ENCODE measurements at regions not wholly inside any gene's neighbourhood (a gene's known extent, or its start where the extent isn't known, plus 50 kb on each side); places are given as distances from the start of the nearest gene placed in this dataset.
A peak's percentile ranks its signal among the peaks of the same experiment; 100 is the strongest.
"Not testable (repeated sequence)": the region's sequence is repeated elsewhere in the genome, so short reads cannot be mapped to it uniquely, and the experiment has no call there.

DNA sequence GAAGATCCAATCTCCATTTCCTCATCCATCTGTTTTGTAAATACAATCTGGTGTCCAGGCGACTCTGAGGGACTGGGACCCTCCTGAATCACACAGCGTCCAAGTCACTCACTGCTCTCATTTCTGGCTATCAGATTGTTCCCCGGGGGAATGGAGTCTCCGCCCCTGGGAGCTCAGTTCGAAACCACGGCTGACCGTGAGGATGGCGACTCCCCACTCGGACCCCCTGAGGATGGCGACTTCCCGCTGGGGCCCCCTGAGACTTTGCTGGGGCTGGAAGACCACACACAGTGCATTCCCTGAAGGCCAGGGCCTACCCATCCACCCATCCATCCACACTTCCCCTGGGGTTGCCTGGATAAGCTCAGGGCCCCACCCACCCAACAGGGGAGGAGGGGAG lies 360.5 kb downstream of the BCL2L11 start:
- H3K9me3 ChIP-seq (ENCODE audit: low read length); DNase-seq; H3K27ac ChIP-seq (ENCODE audit: low read depth, low read length); H3K4me3 ChIP-seq (ENCODE audit: low read length); H3K27ac Mint-ChIP-seq; H3K36me3 Mint-ChIP-seq; H3K4me1 ChIP-seq (ENCODE audit: insufficient read depth, low read length); H3K9me3 Mint-ChIP-seq; POLR2A ChIA-PET; H3K36me3 ChIP-seq (ENCODE audit: insufficient read depth, low read length); H3K27me3 Mint-ChIP-seq; CTCF ChIA-PET; H3K4me3 Mint-ChIP-seq; H3K27me3 ChIP-seq (ENCODE audit: insufficient read depth, low read length, poor library complexity, severe bottlenecking): not testable (repeated sequence)
- H3K4me1 Mint-ChIP-seq = peaks cover 9 to 14% (median 12%) of the 10 kb centered on the region in 3 donors

DNA sequence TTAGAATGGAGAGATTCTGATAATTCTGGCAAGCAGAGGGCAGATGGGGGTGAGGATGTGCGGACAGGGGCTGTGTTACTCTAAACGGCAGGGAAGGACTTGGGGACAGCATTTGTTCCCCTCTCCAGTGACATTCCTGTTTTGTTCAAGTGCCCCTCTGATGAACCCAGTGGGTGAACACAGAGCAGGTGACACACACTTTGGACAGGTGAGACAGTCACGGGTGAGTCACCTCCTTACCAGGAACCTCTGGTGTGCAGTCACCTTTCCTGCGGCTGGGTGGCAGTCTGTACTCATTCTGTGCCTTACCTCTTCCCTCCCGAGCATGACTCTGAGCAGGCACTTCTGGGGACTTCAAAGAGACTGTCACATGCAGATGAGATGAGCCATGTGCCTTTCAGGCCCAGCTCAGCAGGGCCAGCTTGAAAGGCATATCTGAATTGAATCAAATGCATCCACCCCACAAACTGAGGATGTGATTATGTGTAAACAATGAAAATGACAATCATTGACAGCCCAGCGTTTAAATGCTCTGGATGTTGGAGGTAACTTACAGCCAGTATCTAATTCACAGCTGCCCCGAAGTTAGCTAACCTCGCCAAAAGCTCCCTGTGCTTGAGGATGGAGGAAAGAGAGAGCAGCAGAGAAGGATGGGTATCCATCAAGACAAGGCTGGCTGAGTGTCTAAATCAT lies 362.4 kb downstream of the BCL2L11 start:
- POLR2A ChIA-PET; CTCF ChIA-PET; H3K4me3 Mint-ChIP-seq; H3K4me1 ChIP-seq (ENCODE audit: insufficient read depth, low read length); H3K9me3 ChIP-seq (ENCODE audit: low read length); DNase-seq; H3K4me3 ChIP-seq (ENCODE audit: low read length); H3K36me3 Mint-ChIP-seq; H3K36me3 ChIP-seq (ENCODE audit: insufficient read depth, low read length); H3K9me3 Mint-ChIP-seq; H3K27me3 ChIP-seq (ENCODE audit: insufficient read depth, low read length, poor library complexity, severe bottlenecking); H3K27ac ChIP-seq (ENCODE audit: low read depth, low read length); H3K27me3 Mint-ChIP-seq: not testable (repeated sequence)
- H3K27ac Mint-ChIP-seq = peak overlapping the region in 2 of 8 donors; percentile 55 to 74
- peaks cover 9 to 14% (median 12%) of the 10 kb centered on the region in 3 donors for H3K4me1 Mint-ChIP-seq

DNA sequence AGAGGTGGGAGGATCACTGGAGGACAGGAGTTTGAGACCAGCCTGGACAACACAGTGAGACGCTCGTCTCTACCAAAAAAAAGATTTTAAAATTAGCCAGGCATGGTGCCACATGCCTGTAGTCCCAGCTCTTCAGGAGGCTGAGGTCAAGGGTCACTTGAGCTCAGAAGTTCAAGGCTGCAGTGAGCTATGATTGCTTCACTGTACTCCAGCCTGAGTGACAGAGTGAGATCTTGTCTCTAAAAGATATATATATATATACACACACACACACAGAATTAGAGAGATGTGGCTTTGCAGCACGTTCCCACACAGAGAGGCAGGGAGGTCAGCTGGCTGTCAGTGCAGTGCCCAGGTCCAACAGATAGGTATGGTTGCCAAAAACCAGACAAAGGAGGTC lies 363.4 kb downstream of the BCL2L11 start:
- CTCF ChIA-PET; H3K4me3 ChIP-seq (ENCODE audit: low read length); H3K9me3 ChIP-seq (ENCODE audit: low read length); H3K36me3 Mint-ChIP-seq; H3K4me1 ChIP-seq (ENCODE audit: insufficient read depth, low read length); H3K27me3 Mint-ChIP-seq; H3K4me3 Mint-ChIP-seq; POLR2A ChIA-PET; DNase-seq; H3K27ac ChIP-seq (ENCODE audit: low read depth, low read length); H3K9me3 Mint-ChIP-seq; H3K27ac Mint-ChIP-seq; H3K27me3 ChIP-seq (ENCODE audit: insufficient read depth, low read length, poor library complexity, severe bottlenecking); H3K36me3 ChIP-seq (ENCODE audit: insufficient read depth, low read length): not testable (repeated sequence)
- H3K4me1 Mint-ChIP-seq = peaks cover 9 to 14% (median 12%) of the 10 kb centered on the region in 3 donors

DNA sequence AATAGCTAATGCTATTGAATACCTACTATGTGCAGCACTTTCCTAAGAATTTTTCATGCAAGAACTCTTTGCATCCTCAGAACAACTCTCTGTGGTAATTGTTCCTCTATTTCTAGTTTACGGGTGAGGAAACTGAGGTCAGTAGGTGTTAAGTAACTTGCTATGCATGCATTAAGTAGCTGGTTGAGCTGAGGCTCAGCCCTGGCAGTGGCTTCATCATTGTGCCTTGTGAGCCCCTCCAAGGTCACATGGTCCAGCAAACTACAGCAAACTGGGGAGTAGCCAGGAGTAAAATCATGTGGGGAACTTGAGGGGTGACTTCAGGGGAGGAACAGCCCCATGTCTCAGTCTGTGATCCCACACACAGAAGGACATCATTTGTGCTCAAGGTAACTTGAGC lies 365.2 kb downstream of the BCL2L11 start:
- H3K9me3 ChIP-seq (ENCODE audit: low read length); H3K27me3 ChIP-seq (ENCODE audit: insufficient read depth, low read length, poor library complexity, severe bottlenecking); H3K36me3 ChIP-seq (ENCODE audit: insufficient read depth, low read length); CTCF ChIA-PET; H3K4me1 ChIP-seq (ENCODE audit: insufficient read depth, low read length); H3K27me3 Mint-ChIP-seq; H3K36me3 Mint-ChIP-seq; H3K9me3 Mint-ChIP-seq; H3K4me3 ChIP-seq (ENCODE audit: low read length); POLR2A ChIA-PET; DNase-seq; H3K27ac ChIP-seq (ENCODE audit: low read depth, low read length): not testable (repeated sequence)
- H3K27ac Mint-ChIP-seq = peak overlapping the region in 5 of 8 donors; percentile 62 to 95 (median 81)
- peak overlapping the region in 5 of 7 donors; percentile 13 to 80 (median 49) for H3K4me3 Mint-ChIP-seq
- peaks cover 12 to 15% (median 14%) of the 10 kb centered on the region in 3 donors for H3K4me1 Mint-ChIP-seq

DNA sequence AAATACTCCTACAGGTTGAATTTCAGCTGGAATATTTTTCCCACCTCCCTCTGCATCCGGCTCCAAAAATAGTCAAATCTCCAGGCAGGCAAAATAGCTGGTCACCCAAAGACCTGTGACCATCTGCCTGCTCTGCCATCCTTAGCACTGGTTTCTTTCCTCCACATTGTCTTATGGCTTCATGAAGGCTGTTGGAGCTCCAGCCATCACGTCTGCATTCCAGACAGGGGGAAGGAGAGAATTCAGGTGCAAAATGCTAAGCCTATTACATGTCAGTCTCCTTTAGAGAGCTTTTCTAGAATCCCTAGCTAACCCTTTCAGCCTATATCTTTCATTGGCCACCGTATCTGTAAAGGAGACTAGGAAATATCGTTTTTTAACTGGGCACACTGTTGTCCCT lies 367.7 kb downstream of the BCL2L11 start:
- DNase-seq; POLR2A ChIA-PET; H3K4me3 Mint-ChIP-seq; H3K27me3 Mint-ChIP-seq; H3K9me3 ChIP-seq (ENCODE audit: low read length); H3K4me1 ChIP-seq (ENCODE audit: insufficient read depth, low read length); CTCF ChIA-PET; H3K27me3 ChIP-seq (ENCODE audit: insufficient read depth, low read length, poor library complexity, severe bottlenecking); H3K36me3 Mint-ChIP-seq; H3K27ac ChIP-seq (ENCODE audit: low read depth, low read length); H3K36me3 ChIP-seq (ENCODE audit: insufficient read depth, low read length); H3K4me3 ChIP-seq (ENCODE audit: low read length); H3K9me3 Mint-ChIP-seq; H3K27ac Mint-ChIP-seq: not testable (repeated sequence)
- H3K4me1 Mint-ChIP-seq = peaks cover 13 to 19% (median 17%) of the 10 kb centered on the region in 3 donors

DNA sequence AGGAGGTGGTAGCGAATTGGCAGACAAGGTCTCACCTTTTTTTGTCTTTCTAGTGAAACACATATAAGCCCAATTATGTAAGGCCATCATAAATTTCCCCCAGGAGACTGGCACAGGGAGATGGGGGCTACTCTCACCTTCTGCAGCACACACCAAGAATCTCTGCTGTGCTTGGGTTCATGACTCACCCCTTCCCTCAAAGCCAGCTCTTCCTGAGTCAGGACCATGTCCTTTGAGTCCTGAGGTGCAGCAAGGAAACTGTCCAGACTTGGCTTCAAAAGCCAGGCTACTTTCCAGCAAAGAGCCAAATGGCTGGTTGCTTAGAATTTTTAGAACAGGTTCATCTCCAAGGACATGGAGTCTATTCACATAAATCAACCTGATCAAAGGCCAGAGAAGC lies 368.7 kb downstream of the BCL2L11 start:
- H3K9me3 ChIP-seq (ENCODE audit: low read length); H3K4me3 ChIP-seq (ENCODE audit: low read length); POLR2A ChIA-PET; H3K9me3 Mint-ChIP-seq; H3K4me3 Mint-ChIP-seq; H3K36me3 ChIP-seq (ENCODE audit: insufficient read depth, low read length); DNase-seq; H3K4me1 ChIP-seq (ENCODE audit: insufficient read depth, low read length); H3K27ac Mint-ChIP-seq; H3K36me3 Mint-ChIP-seq; H3K27ac ChIP-seq (ENCODE audit: low read depth, low read length); H3K27me3 ChIP-seq (ENCODE audit: insufficient read depth, low read length, poor library complexity, severe bottlenecking); H3K27me3 Mint-ChIP-seq; CTCF ChIA-PET: not testable (repeated sequence)
- peaks cover 14 to 24% (median 22%) of the 10 kb centered on the region in 3 donors for H3K4me1 Mint-ChIP-seq

DNA sequence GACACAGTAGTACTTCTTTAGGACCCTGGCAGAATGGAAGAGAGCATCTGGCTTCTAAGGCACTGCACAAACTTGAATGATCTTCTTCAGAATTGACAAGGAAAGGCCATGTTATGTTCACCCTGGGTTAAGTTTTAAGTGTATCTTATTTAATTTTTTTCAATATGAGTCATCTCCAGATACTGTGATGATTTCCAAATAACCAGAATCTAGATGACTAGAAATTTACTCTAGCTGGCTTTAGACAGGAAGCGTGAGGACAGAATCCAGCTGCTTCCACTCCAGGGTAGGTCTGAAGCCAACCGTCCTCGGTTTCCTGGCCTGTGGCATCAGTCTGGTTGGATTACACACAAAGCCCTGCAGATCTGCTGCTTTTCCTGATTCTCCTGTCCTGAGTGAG lies 370.5 kb downstream of the BCL2L11 start:
- H3K4me1 ChIP-seq (ENCODE audit: insufficient read depth, low read length); H3K36me3 Mint-ChIP-seq; H3K36me3 ChIP-seq (ENCODE audit: insufficient read depth, low read length); H3K4me3 ChIP-seq (ENCODE audit: low read length); CTCF ChIA-PET; H3K9me3 ChIP-seq (ENCODE audit: low read length); H3K27me3 Mint-ChIP-seq; H3K27me3 ChIP-seq (ENCODE audit: insufficient read depth, low read length, poor library complexity, severe bottlenecking); H3K27ac ChIP-seq (ENCODE audit: low read depth, low read length); POLR2A ChIA-PET; H3K9me3 Mint-ChIP-seq; DNase-seq: not testable (repeated sequence)
- peak overlapping the region in 1 of 8 donors; percentile 5 for H3K27ac Mint-ChIP-seq
- H3K4me3 Mint-ChIP-seq = peak overlapping the region in 3 of 7 donors; percentile 15 to 70 (median 41)
- H3K4me1 Mint-ChIP-seq = peaks cover 8 to 22% (median 18%) of the 10 kb centered on the region in 3 donors

DNA sequence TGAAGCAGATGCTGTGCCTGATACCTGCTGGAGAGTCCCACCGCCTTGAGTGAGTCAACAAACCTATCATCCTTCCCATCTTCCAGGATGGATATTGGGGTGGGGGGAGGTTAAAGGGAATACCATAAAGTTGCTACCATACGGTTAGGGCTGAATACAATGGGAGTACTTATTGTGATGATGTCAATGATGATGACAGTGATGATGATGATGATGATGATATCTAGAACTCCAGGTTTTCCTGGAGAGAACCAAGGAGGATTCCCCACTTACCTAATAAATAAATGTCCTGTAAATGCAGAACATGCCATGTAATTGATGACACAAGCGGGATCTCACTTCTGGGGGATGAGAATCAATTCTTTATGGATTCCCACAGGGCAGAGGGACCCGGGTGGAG lies 370.9 kb downstream of the BCL2L11 start:
- H3K27me3 ChIP-seq (ENCODE audit: insufficient read depth, low read length, poor library complexity, severe bottlenecking); H3K4me3 ChIP-seq (ENCODE audit: low read length); H3K4me1 ChIP-seq (ENCODE audit: insufficient read depth, low read length); H3K9me3 ChIP-seq (ENCODE audit: low read length); CTCF ChIA-PET; H3K36me3 Mint-ChIP-seq; H3K9me3 Mint-ChIP-seq; H3K27me3 Mint-ChIP-seq; POLR2A ChIA-PET; DNase-seq; H3K27ac ChIP-seq (ENCODE audit: low read depth, low read length); H3K36me3 ChIP-seq (ENCODE audit: insufficient read depth, low read length): not testable (repeated sequence)
- peak overlapping the region in 5 of 8 donors; percentile 26 to 84 (median 80) for H3K27ac Mint-ChIP-seq
- peak overlapping the region in 6 of 7 donors; percentile 15 to 79 (median 32) for H3K4me3 Mint-ChIP-seq
- H3K4me1 Mint-ChIP-seq = peaks cover 8 to 24% (median 18%) of the 10 kb centered on the region in 3 donors

Measured in CD8-positive, alpha-beta memory T cell (primary cell).